Umbilical cord (tissue), 1 donor: ENCODE measurements at regions not wholly inside any gene's neighbourhood (a gene's known extent, or its start where the extent isn't known, plus 50 kb on each side); places are given as distances from the start of the nearest gene placed in this dataset.
"Not testable (repeated sequence)": the region's sequence is repeated elsewhere in the genome, so short reads cannot be mapped to it uniquely, and the experiment has no call there.

ENCODE experiments used
- DNase-seq: peaks from one replicate; pipeline ENCODE4 v3.0.0-alpha.2; 2015; ENCODE audit warnings: low spot score

DNA sequence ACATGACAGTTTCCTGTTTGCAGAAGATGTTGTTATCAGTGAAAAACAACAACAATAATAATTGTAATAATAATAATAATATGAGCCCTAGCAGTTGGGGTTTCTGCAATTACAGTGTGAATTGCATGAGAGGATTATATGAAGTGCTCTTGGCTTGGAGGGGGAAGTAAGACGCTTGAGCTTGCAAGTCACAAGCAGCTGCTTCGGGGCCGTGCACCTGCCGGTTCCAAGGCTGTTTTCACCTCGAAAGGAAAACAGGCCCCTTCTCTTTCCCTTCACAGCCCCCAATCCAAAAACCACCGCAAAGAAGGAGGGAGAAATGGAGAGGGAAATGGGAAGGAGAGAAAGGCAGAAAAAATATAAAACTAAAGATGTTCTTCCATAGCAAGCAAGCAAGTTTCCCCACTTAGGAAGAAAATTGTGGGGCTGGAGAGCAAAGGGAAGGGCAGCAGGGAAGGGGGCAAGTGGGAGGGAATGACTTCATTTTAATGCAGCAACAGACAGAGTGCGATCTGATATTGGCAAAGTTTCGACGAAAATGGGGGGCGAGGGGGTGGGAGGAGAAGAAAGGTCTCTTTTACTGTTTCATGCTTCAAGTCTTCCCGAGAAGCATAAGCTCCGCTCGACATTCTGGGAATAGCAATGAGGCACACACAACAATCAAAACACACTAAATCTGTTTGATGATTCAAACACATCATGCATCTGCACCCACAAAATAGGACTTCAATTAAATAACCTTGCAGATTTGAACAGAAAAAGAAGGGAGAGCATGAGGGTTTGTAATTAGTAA lies 284.2 kb upstream of the ATP11B start:
- DNase-seq = no peak

DNA sequence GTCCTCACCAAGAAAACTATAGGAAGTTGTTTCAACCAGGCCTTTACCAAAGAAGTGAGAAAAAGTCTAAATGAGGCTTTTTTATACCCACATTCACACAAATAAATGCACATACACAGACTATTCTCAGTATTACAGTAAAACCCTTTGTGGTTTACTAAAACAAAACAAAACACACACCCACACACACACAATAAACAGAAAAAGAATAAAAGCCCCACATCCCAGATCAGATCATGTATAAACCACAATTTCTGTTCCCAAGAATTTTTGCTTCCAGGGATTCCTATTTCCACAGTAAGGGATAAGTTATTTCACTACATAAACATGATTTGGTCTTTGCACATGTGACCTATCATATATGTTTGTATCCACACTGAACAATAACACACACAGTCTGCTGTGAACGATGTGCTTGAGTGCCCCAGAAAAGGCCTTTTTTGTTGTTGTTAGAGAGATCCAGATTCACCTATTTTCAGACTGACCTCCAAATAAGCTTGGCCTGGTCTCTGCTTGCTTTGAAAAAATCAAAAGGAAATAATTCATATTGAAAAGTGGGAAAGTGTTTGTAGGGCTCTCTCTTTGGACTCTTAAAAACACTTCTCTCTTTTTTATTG lies 283.4 kb upstream of the ATP11B start:
- no peak for DNase-seq

DNA sequence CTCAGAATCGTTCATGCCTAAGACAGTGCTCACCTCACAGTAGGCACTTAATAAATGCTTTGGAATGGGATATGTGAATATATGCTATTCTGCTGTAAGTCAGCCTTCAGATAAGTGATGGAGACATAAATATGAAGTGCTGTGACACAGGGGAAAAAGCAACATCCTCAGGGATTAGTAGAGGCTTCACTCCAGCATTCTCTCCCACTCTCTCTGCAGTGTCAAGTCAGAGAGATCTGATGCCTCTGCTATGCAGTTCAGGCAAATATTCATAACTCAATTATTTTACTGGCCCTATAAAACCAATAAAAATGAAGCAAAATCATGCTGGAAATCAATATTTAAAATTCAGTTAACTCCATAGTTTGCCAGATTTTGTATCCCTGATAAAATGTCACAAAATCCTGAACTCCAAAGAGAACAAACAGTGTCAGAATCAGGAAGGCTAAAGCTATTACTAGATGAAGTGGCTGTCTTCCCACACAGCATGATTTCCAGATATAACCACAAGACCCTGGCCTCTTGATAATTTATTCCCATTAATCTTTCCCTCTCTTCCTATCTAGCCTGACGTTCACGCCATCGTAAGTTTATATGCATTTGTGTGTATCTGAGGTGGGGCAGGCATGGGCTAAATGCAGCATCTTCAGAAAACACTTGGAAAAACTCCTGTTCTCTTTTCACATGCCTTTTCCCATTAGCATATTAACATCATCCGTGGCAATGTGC lies 278.9 kb upstream of the ATP11B start:
- no peak for DNase-seq

DNA sequence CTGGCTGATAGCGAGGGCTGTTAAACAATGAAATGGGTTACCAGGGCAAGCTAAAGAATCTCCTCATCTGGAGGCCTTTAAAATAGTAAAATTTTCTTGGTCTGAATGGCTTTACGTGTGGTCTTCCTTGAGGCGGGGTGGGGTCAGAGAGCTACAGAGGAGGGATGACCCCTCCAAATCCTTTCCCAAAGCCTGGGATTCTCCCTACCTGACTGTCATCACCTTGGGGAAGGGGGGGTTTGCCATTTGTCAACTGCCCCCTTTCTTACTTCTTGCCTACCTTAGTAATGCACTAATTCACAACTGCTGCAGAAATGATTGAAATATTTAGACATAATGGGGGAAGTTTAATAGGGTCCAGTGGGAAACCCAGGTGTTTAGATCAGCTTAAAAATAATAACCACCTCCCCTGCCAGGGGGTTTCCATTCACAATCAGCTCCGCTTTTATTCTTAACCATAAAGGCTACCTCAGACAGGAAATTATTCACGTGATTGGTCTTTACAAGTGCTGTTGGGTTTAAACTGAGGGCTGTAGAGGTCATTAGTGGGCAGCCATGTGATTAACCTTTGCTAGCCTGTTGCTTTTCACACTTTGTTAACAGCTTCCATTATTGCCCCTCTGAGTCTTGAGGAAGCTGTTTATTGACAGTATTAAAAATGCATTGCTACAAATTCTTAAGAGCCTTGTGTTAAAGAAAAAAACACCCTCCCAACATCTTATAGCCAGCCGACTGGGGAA lies 276.5 kb upstream of the ATP11B start:
- DNase-seq = no peak

DNA sequence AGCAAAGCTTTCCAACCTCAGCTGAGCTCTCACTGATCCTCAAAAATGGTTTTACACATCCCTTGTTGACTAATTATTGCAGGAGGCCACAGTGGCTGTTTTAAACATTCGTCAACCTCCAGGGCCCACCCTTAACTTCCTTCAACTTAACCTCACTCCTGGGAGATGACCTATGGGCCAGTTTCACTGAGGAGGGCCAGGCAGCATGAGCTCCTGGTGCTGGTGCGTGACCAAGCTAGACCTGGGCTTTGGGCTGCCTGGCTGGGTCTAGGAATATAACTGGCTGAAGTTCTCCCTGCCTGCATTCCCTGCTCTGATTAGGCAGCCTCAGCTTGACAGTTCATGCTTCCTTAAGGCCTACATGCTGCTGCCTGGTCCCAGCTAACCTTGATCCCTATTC lies 273.7 kb upstream of the ATP11B start:
- no peak for DNase-seq

DNA sequence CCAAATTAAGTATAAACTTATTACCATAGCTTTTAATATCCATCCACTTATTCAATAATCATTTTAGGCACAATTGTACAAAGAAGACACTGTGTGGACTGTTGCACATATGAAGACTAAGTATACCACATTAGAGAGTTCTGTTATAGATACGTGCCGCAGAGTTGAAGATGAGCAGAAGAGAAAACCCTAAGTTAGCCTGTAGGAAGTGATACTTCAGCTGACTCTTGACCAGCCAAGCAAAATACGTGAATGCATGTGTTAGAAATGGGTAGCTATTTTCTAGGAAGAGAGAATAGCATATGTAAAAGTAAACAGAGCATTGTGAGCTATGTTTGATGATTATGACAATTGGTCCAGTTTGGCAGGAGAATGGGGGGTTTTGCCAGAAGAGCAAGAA lies 272.0 kb upstream of the ATP11B start:
- no peak for DNase-seq

DNA sequence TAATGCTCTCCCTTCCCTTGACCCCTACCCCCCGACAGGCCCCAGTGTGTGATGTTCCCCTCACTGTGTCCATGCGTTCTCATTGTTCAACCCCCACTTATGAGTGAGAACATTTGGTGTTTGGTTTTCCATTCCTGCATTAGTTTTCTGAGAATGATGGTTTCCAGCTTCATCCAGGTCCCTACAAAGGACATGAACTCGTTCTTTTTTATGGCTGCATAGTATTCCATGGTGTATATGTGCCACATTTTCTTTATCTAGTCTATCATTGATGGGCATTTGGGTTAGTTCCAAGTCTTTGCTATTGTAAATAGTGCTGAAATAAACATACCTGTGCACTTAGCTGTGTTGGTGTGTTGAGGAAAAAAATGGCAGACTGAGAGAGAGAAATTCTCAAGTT lies 269.9 kb upstream of the ATP11B start:
- not testable (repeated sequence) for DNase-seq

DNA sequence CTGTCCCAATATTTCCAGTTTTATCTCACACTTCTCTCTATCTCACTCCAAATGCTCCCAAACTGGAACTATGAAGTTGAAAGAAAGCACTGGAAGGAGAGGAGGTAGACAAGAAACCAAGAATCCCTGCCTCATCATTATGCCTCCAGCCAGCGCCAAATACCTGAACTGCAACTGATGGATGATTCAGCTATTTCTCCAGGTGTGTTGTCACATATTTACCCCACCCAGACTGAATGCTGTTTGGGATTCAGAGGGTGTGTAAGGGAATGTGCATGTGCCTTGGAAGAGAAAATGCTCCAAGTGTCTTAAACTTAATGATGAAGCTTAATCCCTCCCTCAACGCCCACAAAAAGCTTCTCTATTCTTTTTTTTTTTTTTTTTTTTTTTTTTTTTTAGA lies 269.5 kb upstream of the ATP11B start:
- no peak for DNase-seq

DNA sequence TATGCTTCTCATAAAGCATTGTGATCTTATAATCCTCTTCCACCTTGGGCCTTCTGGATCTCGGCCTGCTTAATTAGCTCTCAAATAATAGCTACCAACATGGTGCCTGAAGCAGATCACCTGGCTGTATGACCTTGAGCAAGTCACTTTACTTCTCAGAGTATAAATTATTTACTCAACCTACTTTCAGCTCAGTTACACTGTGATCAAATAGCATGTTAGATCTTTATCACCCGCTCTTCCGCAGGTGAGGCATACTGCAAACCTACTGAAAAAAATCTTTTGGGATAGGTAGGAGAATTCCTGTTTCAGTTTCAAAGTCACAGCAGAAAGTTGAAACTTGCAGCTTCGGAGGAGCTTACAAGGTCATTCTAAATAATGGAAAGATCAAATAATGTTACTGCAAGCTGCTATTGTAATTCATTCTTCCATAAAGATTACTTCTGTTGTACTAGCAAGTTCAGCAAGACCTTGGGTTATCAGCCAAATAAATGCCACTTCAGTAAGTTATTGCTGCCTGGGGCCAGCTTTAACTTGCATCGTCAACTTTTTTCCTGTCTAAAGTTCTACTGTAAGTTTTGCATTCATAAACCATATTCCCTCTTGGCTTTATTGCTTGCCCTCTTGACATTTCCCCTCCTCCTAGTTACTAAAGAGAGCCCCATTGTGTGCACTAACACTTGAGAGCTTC lies 268.4 kb upstream of the ATP11B start:
- peak; percentile 60 for DNase-seq

DNA sequence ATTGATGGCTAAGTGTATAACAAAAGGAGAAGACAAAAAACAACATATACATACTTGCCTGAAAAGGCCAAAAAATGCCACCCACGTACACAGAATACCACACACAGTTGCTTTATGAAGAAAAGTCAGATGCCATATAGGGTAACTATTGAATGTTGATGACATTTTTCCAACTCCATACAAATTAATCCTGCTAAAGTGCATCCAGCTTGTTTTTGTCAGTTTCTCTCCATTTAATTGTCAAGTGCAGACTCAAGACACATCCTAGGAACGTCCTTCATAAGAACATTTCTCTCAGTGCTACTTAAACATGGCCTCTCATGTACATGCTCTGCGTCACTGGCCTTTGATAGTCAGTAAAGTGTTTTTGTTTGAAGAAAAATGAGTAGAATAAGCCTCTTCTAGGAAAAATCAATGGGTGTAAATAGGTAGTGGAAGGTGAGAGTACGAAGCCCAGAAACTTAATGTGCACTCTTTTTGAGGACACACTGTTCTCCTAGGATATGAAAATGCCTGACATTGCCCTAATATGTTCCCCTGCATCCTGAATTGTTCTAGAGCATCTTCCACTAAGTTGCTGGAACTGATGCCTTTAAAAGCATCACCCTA lies 267.4 kb upstream of the ATP11B start:
- DNase-seq = no peak

DNA sequence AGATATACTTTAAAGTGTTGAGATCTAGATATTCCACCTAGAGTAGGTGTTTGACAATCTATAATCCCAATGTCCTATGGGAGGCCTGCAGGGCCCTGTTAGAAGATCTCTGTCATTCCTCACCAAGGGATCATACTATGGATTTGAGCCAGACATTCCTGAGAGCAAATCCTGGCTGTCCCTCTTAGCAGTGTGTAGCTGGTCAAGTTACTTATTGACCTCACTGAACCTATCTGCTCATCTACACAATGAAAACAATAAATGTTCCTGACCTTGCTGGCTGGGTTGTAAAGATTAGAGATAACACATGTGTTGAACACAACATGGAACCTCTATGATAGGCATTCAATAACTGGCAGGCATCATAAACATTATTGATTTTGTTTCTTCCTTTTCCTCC lies 265.6 kb upstream of the ATP11B start:
- DNase-seq = no peak

DNA sequence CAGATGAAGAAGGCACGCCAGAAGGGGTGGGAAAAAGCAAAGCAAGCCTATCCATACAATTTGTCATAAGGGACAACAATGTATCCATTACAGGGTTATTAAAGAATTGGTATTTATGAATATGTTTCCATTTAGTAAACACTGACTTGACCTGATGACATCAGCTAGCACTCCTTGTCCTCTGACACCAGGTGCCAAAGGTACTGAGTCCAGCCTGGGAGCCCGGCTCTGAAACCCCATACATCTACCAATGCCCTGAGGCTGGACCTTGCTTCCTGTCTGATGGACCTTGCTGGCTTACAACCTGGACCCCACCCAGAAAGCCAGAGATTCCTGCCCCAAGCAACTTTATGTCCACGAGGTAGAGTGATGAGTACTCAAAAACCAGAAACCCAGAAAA lies 263.0 kb upstream of the ATP11B start:
- no peak for DNase-seq

DNA sequence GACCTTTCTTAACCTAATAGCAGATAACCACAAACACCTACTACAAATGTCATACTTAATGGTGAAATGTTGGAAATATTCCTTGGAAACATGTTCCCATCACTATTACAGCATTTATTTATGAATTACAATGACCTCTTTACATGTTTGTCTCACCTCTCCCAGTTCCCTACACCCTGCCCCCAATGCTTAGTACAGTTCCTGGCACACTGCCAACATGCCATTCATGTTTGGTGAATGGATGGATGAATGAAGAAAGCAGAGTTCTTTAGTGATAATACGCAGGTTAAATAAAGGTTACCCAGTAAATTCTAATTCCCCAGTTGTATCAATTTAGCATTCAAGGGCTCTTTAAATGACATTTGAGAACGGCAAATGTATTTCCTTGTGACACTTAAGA lies 259.9 kb upstream of the ATP11B start:
- no peak for DNase-seq

DNA sequence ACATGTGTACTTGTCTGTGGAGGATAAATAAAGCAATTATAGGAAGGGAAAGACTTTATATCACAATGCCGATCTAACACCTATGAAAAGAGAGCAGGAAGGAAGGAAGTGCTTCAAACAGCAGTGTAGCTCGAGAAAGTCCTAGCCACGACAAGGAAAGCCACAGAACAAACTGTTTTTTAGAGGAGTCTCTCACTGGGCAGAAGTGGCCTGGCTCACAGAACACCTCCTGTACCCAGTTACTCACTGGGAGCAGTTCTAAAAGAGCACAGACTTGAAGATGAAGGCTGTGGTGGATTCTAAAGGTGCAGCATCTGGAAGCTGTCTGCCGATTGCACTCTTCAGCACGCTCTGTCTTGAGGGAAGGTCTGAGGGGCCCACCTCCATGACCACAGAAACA lies 248.8 kb upstream of the ATP11B start:
- DNase-seq = no peak

DNA sequence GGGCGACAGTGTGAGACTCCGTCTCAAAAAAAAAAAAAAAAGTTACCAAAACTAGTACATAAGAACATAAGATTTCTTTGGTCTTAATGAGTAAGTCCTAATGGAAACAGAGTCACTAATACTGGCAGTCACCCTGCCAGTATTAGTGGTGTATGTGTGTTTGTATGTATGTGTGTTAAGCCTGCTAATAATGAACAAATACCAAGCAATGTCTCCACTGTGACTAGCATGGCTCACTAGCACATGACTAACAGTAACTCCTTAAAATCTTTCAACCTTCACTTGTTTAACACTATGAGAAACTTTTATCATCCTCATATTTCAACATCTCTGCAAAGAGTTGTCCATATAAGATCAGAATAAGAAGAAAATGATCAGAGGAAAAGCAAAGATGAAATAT lies 231.0 kb upstream of the ATP11B start:
- DNase-seq = no peak

DNA sequence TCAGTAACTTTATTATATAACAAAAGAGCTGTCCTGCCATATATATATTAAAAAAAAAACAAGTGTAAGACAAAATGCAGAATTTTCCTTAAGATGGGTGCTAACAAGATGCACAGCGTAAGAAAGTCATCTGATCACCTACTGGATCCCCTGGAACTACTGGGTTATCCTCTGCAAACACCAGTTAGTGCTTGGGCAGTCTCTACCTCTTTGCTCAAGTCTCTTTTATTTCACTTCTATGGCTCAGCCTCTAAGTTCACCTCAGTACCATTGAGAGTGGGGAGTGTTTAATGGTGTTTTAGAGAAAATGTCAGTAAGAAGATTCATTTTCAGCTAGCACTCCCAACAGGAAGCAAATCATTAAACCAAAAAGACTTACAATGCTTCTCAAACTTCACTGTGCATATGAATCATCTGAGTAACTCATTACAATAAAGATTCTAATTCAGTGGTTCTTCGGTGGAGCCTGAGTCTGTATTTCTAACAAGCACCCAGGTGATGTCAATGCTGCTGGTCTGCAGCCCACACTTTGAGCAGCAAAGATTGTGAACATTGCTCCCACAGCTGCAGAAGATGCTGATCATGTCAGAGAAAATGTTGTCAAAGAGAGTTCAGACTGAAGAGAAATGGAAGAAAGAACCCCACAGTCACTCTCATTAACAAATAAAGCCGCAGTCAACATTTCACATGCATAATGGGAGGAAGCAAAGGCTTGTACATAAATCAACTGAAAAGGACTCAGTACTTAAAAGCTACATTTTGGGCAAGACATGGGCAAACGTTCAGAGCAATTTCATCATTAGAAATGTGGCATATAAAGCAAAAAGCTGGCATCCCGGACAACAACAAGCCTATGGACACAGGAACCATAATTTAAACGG lies 227.1 kb upstream of the ATP11B start:
- no peak for DNase-seq

DNA sequence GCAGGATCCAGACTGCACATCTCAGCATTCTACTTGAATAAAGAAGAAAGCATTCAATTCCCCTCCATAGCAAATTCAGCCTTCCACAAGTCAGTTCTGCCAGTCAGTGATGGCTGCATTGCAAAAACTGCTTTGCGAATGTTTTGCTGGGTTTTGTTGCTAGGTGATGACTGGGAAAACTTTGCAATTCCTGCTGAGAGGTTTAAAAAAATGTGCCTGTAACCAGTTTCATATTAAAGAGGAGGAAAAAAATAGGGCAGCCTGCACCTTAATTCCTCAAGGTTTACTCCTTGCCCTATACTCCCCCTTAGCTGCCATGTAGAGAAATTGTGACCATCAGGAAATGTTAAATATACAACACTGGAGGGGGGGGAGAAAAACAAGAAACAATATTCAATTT lies 225.6 kb upstream of the ATP11B start:
- peak; percentile 72 for DNase-seq

DNA sequence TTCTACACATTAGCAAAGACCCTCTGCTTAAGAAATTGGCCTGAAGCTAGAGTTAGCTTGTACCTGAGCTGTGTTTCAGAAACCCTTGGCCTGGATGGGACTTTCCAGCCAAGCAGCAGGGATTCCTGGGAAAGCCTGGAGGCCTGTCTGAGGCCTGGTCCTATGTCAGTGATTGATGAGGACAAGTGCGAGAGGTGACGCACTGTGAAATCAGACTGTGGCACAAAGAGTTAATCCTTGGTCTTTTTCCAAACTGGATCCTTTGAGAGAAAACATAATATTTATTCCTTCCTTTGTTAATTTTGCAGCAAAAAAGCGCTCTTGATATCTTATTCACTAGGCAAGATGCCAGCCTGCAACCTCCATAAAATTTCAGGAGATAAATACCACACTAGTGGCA lies 225.0 kb upstream of the ATP11B start:
- DNase-seq = no peak

DNA sequence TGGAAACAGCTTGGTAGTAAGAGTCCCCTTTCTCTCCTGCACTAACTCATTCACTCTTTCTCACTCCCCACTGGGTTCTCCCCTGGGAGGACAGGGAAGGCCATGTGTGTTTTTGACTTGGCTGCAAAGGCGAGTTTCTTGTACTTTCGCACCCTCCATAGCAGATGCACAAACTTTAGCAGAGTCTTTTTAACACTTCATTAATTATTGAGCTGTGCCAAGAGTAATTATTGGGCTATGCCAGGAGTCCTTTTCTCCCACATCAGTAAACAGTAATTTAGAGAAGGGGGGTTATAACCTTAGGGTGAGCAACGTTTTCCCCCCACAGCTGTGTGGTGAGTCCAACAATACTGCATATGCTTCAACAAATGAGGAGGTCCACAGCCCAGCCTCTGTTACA lies 224.4 kb upstream of the ATP11B start:
- DNase-seq = no peak

DNA sequence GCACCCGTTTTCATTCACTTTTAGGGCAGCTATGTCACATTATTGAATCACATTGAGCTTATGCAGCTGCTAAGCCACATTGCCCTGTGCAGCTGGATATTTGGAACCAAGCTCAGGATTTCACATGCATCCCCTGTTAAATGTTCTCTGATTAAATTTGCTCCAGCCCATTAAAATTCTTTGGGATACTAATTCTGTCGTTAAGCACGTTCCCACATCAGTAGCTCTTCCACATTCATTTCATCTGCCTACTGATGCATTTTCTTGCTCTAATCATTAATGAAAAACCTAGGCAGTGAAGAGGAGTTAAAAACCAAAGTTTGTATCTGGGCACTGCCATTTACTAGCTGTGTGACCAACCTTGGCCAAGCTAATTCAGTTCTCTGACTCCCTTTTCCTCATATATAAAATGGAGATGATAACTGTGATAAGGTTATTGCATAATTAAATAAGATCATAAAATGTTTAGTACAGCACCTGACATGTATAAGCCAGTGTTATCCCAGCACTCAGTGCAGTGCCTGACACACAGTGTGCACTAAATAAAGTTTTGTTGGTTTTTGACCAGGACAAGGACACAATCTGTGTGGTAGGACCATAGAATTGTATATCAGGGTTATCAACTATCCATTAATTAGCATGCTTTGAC lies 222.2 kb upstream of the ATP11B start:
- no peak for DNase-seq
